Mucosa of descending colon (tissue), 3 donors: ENCODE measurements at regions not wholly inside any gene's neighbourhood (a gene's known extent, or its start where the extent isn't known, plus 50 kb on each side); places are given as distances from the start of the nearest gene placed in this dataset.

Experiments
- ATAC-seq: fragments of 200-7000 bp; cut with Tn5 transposase; one replicate; pipeline ENCODE4 v1.9.1; 2020; ENCODE audit warnings: mild to moderate bottlenecking, moderate library complexity
- DNase-seq, 3 donors: peaks; one replicate each; pipeline ENCODE4 v3.0.0-alpha.2; 2020
- H3K36me3 ChIP-seq: fragments of 200-600 bp; one replicate; pipeline ENCODE4 v1.8.0; 2021; ENCODE audit warnings: low read depth, mild to moderate bottlenecking
- H3K4me1 ChIP-seq: fragments of 200-600 bp; one replicate; pipeline ENCODE4 v1.8.0; 2021; ENCODE audit warnings: low read depth, mild to moderate bottlenecking
- H3K4me3 ChIP-seq: fragments of 200-600 bp; one replicate; pipeline ENCODE4 v1.8.0; 2021; ENCODE audit warnings: mild to moderate bottlenecking
- H3K9me3 ChIP-seq: fragments of 200-600 bp; one replicate; pipeline ENCODE4 v1.8.0; 2021; ENCODE audit warnings: mild to moderate bottlenecking
- CTCF ChIP-seq: fragments of 200-600 bp; IDR thresholded peaks from one replicate; pipeline ENCODE4 v1.8.0; 2022; ENCODE audit warnings: antibody characterized with exemption, mild to moderate bottlenecking
- intact Hi-C, 2 donors: fragments of 100-400 bp; cut with DNase I in 1 of 2; cut with micrococcal nuclease in 1 of 2; formaldehyde crosslinking; loops; one replicate each; pipeline versions ENCODE4 v1.11.0 to v1.11.1; 2022; cut with DNase I, micrococcal nuclease
- donor health status: DM: no; HTN: no; CAD: no; lungs with moderate emphysema.
- donor health status: DM: no; HTN: no; CAD: no.
- donor health status: DM: no; HTN: yes; CAD: no.

GRCh38 chr12:115478505-115478904, 794.5 kb upstream of the TBX3 start:
- no peak overlapping the region for H3K4me3 ChIP-seq
- no peaks in the 10 kb centered on the region for H3K36me3 ChIP-seq
- intact Hi-C loops = no loop called here
- DNase-seq = no peak
- peaks cover 3% of the 10 kb centered on the region for H3K4me1 ChIP-seq
- TF ChIP-seq CTCF = no peak
- no peaks in the 10 kb centered on the region for H3K9me3 ChIP-seq
- no peak for ATAC-seq

GRCh38 chr12:115474539-115475353, 790.8 kb upstream of the TBX3 start:
- intact Hi-C loops = no loop called here
- H3K4me3 ChIP-seq = no peak overlapping the region
- DNase-seq (no peak), ATAC-seq (peak; percentile 83)
- no peak for TF ChIP-seq CTCF
- no peaks in the 10 kb centered on the region for H3K9me3 ChIP-seq
- peaks cover 3% of the 10 kb centered on the region for H3K4me1 ChIP-seq
- no peaks in the 10 kb centered on the region for H3K36me3 ChIP-seq

DNA sequence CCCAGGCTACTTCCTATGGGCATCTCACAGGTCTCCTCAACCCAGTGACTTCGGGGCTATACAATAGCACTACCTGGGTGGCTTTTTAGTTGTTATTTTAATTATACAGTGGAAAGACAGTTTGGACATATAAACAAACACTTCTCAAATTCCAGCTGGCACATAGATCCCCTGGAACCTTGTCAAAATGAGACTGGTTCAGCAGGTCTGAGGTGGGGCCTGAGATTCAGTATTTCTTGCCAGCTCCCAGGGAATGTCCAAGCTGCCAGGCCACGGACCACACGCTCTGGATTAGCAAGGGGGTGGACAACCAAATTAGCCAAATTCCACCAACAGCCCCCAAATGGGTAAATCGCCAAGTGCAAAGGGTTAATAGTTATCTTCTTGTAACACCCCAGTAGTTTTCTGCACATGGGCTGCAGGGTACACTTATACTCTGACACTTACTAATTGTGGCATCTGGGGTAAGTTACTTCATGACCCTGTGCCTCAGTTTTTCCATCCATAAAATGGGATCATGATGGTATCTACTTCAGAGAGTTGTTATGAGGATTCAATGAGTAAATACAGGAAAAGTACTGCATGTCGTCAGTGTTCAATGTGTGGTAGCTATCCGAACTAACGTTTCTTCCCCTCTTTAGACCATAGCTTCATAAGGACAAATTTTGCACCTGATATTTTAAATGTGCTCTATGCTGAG, 789.4 kb upstream of the TBX3 start:
- peak in 1 of 3 donors; percentile 38 for DNase-seq
- Histone ChIP-seq H3K4me3 (no peak overlapping the region), H3K4me1 (peaks cover 3% of the 10 kb centered on the region), H3K36me3 (no peaks in the 10 kb centered on the region), H3K9me3 (no peaks in the 10 kb centered on the region)
- ATAC-seq = peak; percentile 32
- TF ChIP-seq CTCF = no peak
- intact Hi-C loops = no loop called here

- H3K4me1 ChIP-seq = peaks cover 3% of the 10 kb centered on the region
- no peak for ATAC-seq
- no peak for DNase-seq
- no peak overlapping the region for H3K4me3 ChIP-seq
- H3K9me3 ChIP-seq = no peaks in the 10 kb centered on the region
- intact Hi-C loops = no loop called here
- TF ChIP-seq CTCF = no peak
- H3K36me3 ChIP-seq = no peaks in the 10 kb centered on the region
These were observed 788.9 kb upstream of the TBX3 start for GRCh38 chr12:115472852-115473251.

GRCh38 chr12:115470977-115471376, 787.0 kb upstream of the TBX3 start:
- H3K9me3 ChIP-seq = no peaks in the 10 kb centered on the region
- no peak for TF ChIP-seq CTCF
- no peaks in the 10 kb centered on the region for H3K36me3 ChIP-seq
- intact Hi-C loops = no loop called here
- peaks cover 3% of the 10 kb centered on the region for H3K4me1 ChIP-seq
- H3K4me3 ChIP-seq = no peak overlapping the region
- DNase-seq (no peak), ATAC-seq (no peak)
